ENCODE measurements at regions not wholly inside any gene's neighbourhood (a gene's known extent, or its start where the extent isn't known, plus 50 kb on each side); places are given as distances from the start of the nearest gene placed in this dataset.

DNA sequence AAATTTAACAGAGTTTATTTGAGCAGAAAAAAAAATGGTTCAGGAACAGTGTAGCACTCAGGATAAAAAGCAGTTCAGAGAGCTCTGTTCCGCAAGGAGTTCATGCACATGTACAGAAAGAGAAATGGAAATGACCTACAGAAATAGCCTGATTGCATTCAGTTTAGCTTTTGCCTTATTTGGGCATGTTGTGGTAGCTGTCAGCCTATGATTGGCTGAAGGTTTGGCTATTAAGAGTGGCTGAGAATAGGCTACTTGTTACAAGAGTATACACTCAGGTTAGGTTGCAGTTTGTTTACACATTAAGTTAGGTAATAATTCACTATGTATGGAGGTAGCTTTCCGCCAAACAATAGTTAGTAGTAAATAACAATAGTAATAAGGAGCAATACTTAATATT is 511.0 kb upstream of the TMPRSS15 start:
- no peak for DNase-seq
- no peak overlapping the region for H3K27ac ChIP-seq (ENCODE audit: low read length)
- H3K4me3 ChIP-seq (ENCODE audit: low read length): no peak overlapping the region
- no peaks in the 10 kb centered on the region for H3K36me3 ChIP-seq (replicated peaks; ENCODE audit: insufficient read depth, low read length)
- no peaks in the 10 kb centered on the region for H4K20me1 ChIP-seq (ENCODE audit: insufficient read depth, low read length)
- TF ChIP-seq, protein P1, sequence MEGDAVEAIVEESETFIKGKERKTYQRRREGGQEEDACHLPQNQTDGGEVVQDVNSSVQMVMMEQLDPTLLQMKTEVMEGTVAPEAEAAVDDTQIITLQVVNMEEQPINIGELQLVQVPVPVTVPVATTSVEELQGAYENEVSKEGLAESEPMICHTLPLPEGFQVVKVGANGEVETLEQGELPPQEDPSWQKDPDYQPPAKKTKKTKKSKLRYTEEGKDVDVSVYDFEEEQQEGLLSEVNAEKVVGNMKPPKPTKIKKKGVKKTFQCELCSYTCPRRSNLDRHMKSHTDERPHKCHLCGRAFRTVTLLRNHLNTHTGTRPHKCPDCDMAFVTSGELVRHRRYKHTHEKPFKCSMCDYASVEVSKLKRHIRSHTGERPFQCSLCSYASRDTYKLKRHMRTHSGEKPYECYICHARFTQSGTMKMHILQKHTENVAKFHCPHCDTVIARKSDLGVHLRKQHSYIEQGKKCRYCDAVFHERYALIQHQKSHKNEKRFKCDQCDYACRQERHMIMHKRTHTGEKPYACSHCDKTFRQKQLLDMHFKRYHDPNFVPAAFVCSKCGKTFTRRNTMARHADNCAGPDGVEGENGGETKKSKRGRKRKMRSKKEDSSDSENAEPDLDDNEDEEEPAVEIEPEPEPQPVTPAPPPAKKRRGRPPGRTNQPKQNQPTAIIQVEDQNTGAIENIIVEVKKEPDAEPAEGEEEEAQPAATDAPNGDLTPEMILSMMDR (IDR thresholded peaks at IDR 0.05; ENCODE audit: low read length): no peak
- TF ChIP-seq EZH2phosphoT487 (IDR thresholded peaks at IDR 0.05; ENCODE audit: low read length) (no peak), EZH2 (optimal IDR thresholded peaks at IDR 0.05; ENCODE audit: low read depth, low read length) (no peak)
- no peaks in the 10 kb centered on the region for H3K4me1 ChIP-seq (ENCODE audit: low read length)
- no peak overlapping the region for H3K4me2 ChIP-seq (ENCODE audit: low read depth, low read length)
- no peaks in the 10 kb centered on the region for H3K9me2 ChIP-seq (replicated peaks; ENCODE audit: insufficient read depth, low read length)
- H3K27me3 ChIP-seq (replicated peaks; ENCODE audit: insufficient read depth, low read length): no peaks in the 10 kb centered on the region
- H2AFZ ChIP-seq (ENCODE audit: low read length): no peak overlapping the region
- H3K9me3 ChIP-seq (replicated peaks; ENCODE audit: insufficient read depth, low read length): no peaks in the 10 kb centered on the region
- no peaks in the 10 kb centered on the region for H3F3A ChIP-seq (ENCODE audit: insufficient read depth, low read length)
- no peak overlapping the region for H3K9ac ChIP-seq (ENCODE audit: low read length)
- H3K79me2 ChIP-seq (ENCODE audit: low read length): no peaks in the 10 kb centered on the region

DNA sequence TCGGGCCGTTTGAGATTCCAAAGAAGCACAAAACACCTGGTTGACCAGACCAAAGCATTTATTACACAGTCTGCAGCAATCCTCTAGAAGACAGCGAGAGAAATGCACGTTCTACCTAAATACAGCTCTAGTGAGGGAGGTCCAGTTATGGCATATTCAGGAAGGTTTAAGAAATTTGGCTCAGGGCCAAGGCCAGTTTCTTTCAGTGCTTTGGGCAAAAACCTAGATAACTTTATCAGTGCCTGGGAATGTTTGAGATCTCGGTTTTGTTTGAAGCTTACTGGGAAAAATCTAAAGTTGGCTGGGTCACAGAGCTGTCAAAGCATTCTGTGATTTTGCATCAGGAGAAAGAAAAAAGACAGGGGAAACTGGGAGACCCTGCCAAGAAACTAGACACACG is 514.0 kb upstream of the TMPRSS15 start:
- H3K9me2 ChIP-seq (replicated peaks; ENCODE audit: insufficient read depth, low read length): no peaks in the 10 kb centered on the region
- H3K79me2 ChIP-seq (ENCODE audit: low read length): no peaks in the 10 kb centered on the region
- H3F3A ChIP-seq (ENCODE audit: insufficient read depth, low read length): no peaks in the 10 kb centered on the region
- no peaks in the 10 kb centered on the region for H3K4me1 ChIP-seq (ENCODE audit: low read length)
- H3K27me3 ChIP-seq (replicated peaks; ENCODE audit: insufficient read depth, low read length): no peaks in the 10 kb centered on the region
- H4K20me1 ChIP-seq (ENCODE audit: insufficient read depth, low read length): no peaks in the 10 kb centered on the region
- H3K27ac ChIP-seq (ENCODE audit: low read length): no peak overlapping the region
- no peak for DNase-seq
- H3K4me3 ChIP-seq (ENCODE audit: low read length): no peak overlapping the region
- no peak overlapping the region for H3K4me2 ChIP-seq (ENCODE audit: low read depth, low read length)
- TF ChIP-seq, protein P1 (IDR thresholded peaks at IDR 0.05; ENCODE audit: low read length): no peak
- no peak for TF ChIP-seq EZH2phosphoT487 (IDR thresholded peaks at IDR 0.05; ENCODE audit: low read length)
- no peak for TF ChIP-seq EZH2 (optimal IDR thresholded peaks at IDR 0.05; ENCODE audit: low read depth, low read length)
- no peaks in the 10 kb centered on the region for H3K36me3 ChIP-seq (replicated peaks; ENCODE audit: insufficient read depth, low read length)
- H2AFZ ChIP-seq (ENCODE audit: low read length): no peak overlapping the region
- H3K9me3 ChIP-seq (replicated peaks; ENCODE audit: insufficient read depth, low read length): no peaks in the 10 kb centered on the region
- no peak overlapping the region for H3K9ac ChIP-seq (ENCODE audit: low read length)

GRCh38 chr21:18931237-18931636 is 527.7 kb upstream of the TMPRSS15 start:
- Histone ChIP-seq H3K27me3 (replicated peaks; ENCODE audit: insufficient read depth, low read length) (no peaks in the 10 kb centered on the region), H2AFZ (ENCODE audit: low read length) (no peak overlapping the region), H3K9me2 (replicated peaks; ENCODE audit: insufficient read depth, low read length) (no peaks in the 10 kb centered on the region), H3K79me2 (ENCODE audit: low read length) (no peaks in the 10 kb centered on the region), H4K20me1 (ENCODE audit: insufficient read depth, low read length) (no peaks in the 10 kb centered on the region), H3K9ac (ENCODE audit: low read length) (no peak overlapping the region), H3K4me3 (ENCODE audit: low read length) (no peak overlapping the region), H3K4me2 (ENCODE audit: low read depth, low read length) (no peak overlapping the region), H3F3A (ENCODE audit: insufficient read depth, low read length) (no peaks in the 10 kb centered on the region), H3K4me1 (ENCODE audit: low read length) (no peaks in the 10 kb centered on the region), H3K27ac (ENCODE audit: low read length) (no peak overlapping the region), H3K9me3 (replicated peaks; ENCODE audit: insufficient read depth, low read length) (no peaks in the 10 kb centered on the region), H3K36me3 (replicated peaks; ENCODE audit: insufficient read depth, low read length) (no peaks in the 10 kb centered on the region)
- DNase-seq: no peak
- TF ChIP-seq, protein P1 (IDR thresholded peaks at IDR 0.05; ENCODE audit: low read length): no peak
- TF ChIP-seq EZH2phosphoT487 (IDR thresholded peaks at IDR 0.05; ENCODE audit: low read length) (no peak), EZH2 (optimal IDR thresholded peaks at IDR 0.05; ENCODE audit: low read depth, low read length) (no peak)

Data from MM.1S (cell line).